BJ (cell line): ENCODE measurements at regions not wholly inside any gene's neighbourhood (a gene's known extent, or its start where the extent isn't known, plus 50 kb on each side); places are given as distances from the start of the nearest gene placed in this dataset.

Experiments
- CTCF ChIA-PET: fragments of 350-600 bp; formaldehyde crosslinking; extraction: SDS; loops from one replicate; lab custom pipeline; 2021; ENCODE audit warnings: antibody characterized with exemption, inconsistent platforms; lab: Yijun Ruan, JAX
- POLR2A ChIA-PET: fragments of 300-600 bp; sonication (Branson Sonifier 250); formaldehyde crosslinking; extraction: SDS; loops from one replicate; lab custom pipeline; 2021; ENCODE audit warnings: antibody characterized with exemption; lab: Charles Lee
- DNase-seq: peaks from one replicate; pipeline ENCODE4 v3.0.0-alpha.2; 2011; ENCODE audit warnings: low read depth
- H3K27me3 ChIP-seq: 2 replicates; pipeline ENCODE4 v1.6.0; 2011; ENCODE audit warnings: low read length; ENCODE audit not compliant: control insufficient read depth, insufficient read depth
- H3K36me3 ChIP-seq: 2 replicates; pipeline ENCODE4 v1.5.1; 2011; ENCODE audit warnings: low read length; ENCODE audit not compliant: control insufficient read depth, insufficient read depth
- H3K4me3 ChIP-seq: 2 replicates; pipeline ENCODE4 v1.5.1; 2011; ENCODE audit warnings: low read depth, mild to moderate bottlenecking, control low read depth, low read length
- CTCF ChIP-seq: IDR thresholded peaks from 2 replicates; pipeline ENCODE4 v1.5.1; 2011; ENCODE audit warnings: low read depth, mild to moderate bottlenecking, control low read depth, inconsistent platforms, low read length, moderate library complexity; ENCODE audit not compliant: insufficient read depth

GRCh38 chr2:508121-508520 is 169.1 kb downstream of the TMEM18 start:
- CTCF ChIA-PET = no interaction called here

DNA sequence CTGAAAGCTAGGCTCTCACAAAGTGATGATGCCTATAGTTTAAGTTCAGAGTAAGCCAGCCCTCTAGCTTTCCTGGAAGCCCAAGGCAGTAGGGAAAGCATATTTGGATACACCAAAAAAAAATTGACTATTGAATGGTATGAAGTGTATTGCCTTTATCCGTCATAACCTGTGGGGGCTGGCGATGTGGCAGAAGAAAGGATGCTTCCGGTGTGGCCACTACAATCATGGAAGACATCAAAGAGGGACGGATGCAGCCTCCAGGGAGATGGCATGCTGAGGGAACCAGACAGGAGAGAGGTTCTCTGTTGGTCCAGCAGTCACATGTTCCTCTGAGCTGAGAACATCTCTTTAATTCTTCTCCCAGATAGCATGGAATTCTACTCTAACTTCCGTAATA is 170.3 kb downstream of the TMEM18 start:
- no peaks in the 10 kb centered on the region for H3K27me3 ChIP-seq
- ChIA-PET POLR2A (interaction anchor here (0.5 kb wide), 1 partner anchor 124 kb away, joined by 3 read pairs; no protein-coding TSS in a partner anchor), CTCF (no interaction called here)
- TF ChIP-seq CTCF = no peak
- H3K36me3 ChIP-seq = no peaks in the 10 kb centered on the region
- no peak for DNase-seq
- H3K4me3 ChIP-seq = no peak overlapping the region

More at GRCh38 chr2:508121-508520, 169.1 kb downstream of the TMEM18 start:
- no peak for DNase-seq
- no peaks in the 10 kb centered on the region for H3K36me3 ChIP-seq
- POLR2A ChIA-PET = no interaction called here
- TF ChIP-seq CTCF = no peak
- H3K27me3 ChIP-seq = no peaks in the 10 kb centered on the region
- no peak overlapping the region for H3K4me3 ChIP-seq

DNA sequence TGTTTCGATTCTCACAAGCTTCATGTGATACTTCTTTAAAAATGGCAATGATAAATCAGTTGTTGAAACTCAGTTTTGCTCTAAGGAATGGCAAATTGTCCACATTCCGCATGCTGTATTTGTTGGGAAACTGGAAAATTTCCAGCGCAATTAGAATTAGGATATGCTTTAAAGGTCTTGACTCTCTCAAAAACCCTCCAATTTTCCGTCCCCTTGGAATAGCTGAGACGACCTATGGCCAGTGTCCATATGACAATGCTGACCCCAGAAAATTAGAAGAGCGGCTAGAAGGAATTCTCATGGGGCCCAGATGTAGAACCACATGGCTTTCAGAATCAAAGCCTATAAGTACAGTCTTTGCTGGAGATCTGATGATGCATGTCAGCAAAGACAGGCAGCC is 170.8 kb downstream of the TMEM18 start:
- DNase-seq = no peak
- no peak overlapping the region for H3K4me3 ChIP-seq
- no peaks in the 10 kb centered on the region for H3K27me3 ChIP-seq
- POLR2A ChIA-PET = interaction anchor here (0.5 kb wide), 1 partner anchor 123 kb away, joined by 3 read pairs; no protein-coding TSS in a partner anchor
- TF ChIP-seq CTCF = no peak
- CTCF ChIA-PET = no interaction called here
- H3K36me3 ChIP-seq = no peaks in the 10 kb centered on the region

GRCh38 chr2:505941-506340 is 171.3 kb downstream of the TMEM18 start:
- POLR2A ChIA-PET = no interaction called here
- no peak for TF ChIP-seq CTCF
- no peak for DNase-seq

GRCh38 chr2:503288-503999 is 173.8 kb downstream of the TMEM18 start:
- POLR2A ChIA-PET = no interaction called here
- CTCF ChIA-PET = no interaction called here
- H3K36me3 ChIP-seq = no peaks in the 10 kb centered on the region
- H3K27me3 ChIP-seq = no peaks in the 10 kb centered on the region
- no peak overlapping the region for H3K4me3 ChIP-seq
- DNase-seq = no peak
- TF ChIP-seq CTCF = no peak

More at GRCh38 chr2:505941-506340, 171.3 kb downstream of the TMEM18 start:
- no peaks in the 10 kb centered on the region for H3K27me3 ChIP-seq
- H3K4me3 ChIP-seq = no peak overlapping the region
- no peaks in the 10 kb centered on the region for H3K36me3 ChIP-seq
- CTCF ChIA-PET = interaction anchor here (0.6 kb wide), 1 partner anchor 255 kb away, joined by 3 read pairs; no protein-coding TSS in a partner anchor
